AG04449 (cell line): ENCODE measurements at regions not wholly inside any gene's neighbourhood (a gene's known extent, or its start where the extent isn't known, plus 50 kb on each side); places are given as distances from the start of the nearest gene placed in this dataset.

Source experiments
- CTCF ChIA-PET: fragments of 350-600 bp; formaldehyde crosslinking; extraction: SDS; loops from one replicate; lab custom pipeline; 2021; ENCODE audit warnings: antibody characterized with exemption; lab: Yijun Ruan, JAX
- POLR2A ChIA-PET: fragments of 400-600, 350-600 bp; formaldehyde crosslinking; extraction: SDS; loops from one replicate; lab custom pipeline; 2020; ENCODE audit warnings: antibody characterized with exemption, inconsistent platforms; lab: Yijun Ruan, JAX
- DNase-seq: peaks from one replicate; pipeline ENCODE4 v3.0.0-alpha.2; 2010; ENCODE audit warnings: low read depth, low spot score
- H3K4me3 ChIP-seq: 2 replicates; pipeline ENCODE4 v1.5.1; 2011; ENCODE audit warnings: low read depth, mild to moderate bottlenecking, control low read depth, low read length
- CTCF ChIP-seq: IDR thresholded peaks from one replicate; pipeline ENCODE4 v1.5.1; 2011; ENCODE audit warnings: mild to moderate bottlenecking, moderate library complexity, low read length, control low read depth, inconsistent platforms; ENCODE audit not compliant: insufficient read depth; ENCODE audit errors: missing control alignments

DNA sequence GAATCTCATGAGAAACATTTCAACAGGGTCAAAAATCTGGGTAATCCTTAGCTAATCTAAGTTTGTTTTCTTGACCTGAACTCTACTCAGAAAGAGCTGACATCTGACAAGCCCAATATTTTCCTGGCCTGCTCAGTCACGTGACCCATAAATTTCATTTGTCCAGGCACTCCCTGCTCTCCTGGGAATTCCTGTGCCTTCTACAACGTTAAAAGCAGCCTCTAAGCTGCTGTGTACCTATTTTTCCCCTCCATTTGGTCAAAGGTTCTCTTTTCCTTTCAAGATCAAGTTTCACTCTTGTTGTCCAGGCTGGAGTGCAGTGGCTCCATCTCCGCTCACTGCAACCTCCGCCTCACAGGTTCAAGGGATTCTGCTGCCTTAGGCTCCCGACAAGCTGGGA is 148.8 kb upstream of the ABCA1 start:
- TF ChIP-seq CTCF: no peak
- no peak overlapping the region for H3K4me3 ChIP-seq
- POLR2A ChIA-PET: no interaction called here
- CTCF ChIA-PET: interaction anchor here (1.1 kb wide), 1 partner anchor 214 kb away, joined by 3 read pairs; no protein-coding TSS in a partner anchor
- DNase-seq: no peak

DNA sequence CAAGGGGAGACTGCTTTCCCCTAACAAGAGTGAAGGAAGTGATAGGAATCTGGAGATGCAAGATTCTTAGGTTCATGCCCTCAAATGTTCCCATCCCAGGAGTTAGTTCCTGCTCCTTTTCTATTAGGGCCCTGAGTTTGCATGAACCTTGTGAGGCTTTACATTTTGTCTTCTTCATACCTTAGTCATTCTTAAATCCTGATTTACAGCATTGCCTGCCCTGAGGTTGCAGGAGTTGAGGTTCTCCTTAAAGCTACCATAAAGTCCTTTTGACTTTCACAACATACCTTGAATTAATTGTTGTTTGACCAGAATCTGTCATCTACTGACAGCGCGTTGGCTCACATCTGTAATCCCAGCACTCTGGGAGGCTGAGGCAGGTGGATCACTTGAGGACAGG is 151.5 kb upstream of the ABCA1 start:
- no peak overlapping the region for H3K4me3 ChIP-seq
- POLR2A ChIA-PET: interaction anchor here (0.6 kb wide), 1 partner anchor 69 kb away, joined by 6 read pairs; no protein-coding TSS in a partner anchor
- DNase-seq: no peak
- CTCF ChIA-PET: interaction anchor here (1.0 kb wide), 1 partner anchor 14 kb away, joined by 3 read pairs; no protein-coding TSS in a partner anchor
- no peak for TF ChIP-seq CTCF

DNA sequence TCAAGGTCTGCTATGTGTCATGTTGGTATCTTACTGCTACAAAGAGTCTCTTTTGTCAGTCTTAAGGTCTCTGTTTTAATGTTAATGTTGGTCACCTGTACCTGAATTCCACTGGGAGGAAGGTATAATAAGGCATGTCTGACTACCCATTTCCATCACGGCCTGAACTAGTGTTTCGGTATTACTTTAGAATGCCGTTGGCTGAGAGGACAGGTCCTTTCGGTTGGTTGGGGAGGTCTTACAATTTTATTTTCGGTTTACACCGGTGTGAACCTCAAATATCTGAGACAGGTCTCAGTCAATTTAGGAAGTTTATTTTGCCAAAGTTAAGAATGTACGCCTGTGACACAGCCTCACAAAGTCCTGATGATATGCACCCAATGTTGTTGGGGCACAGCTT is 154.9 kb upstream of the ABCA1 start:
- TF ChIP-seq CTCF: no peak
- ChIA-PET POLR2A (no interaction called here), CTCF (no interaction called here)
- no peak overlapping the region for H3K4me3 ChIP-seq
- no peak for DNase-seq

- no peak overlapping the region for H3K4me3 ChIP-seq
- CTCF ChIA-PET: no interaction called here
- no peak for TF ChIP-seq CTCF
- POLR2A ChIA-PET: no interaction called here
- DNase-seq: no peak
Measured at GRCh38 chr9:105083256-105083655, 155.3 kb upstream of the ABCA1 start.

- DNase-seq: no peak
- no peak overlapping the region for H3K4me3 ChIP-seq
- ChIA-PET POLR2A (no interaction called here), CTCF (no interaction called here)
- TF ChIP-seq CTCF: no peak
Measured at GRCh38 chr9:105087910-105088898, 156.2 kb upstream of the SLC44A1 start.

DNA sequence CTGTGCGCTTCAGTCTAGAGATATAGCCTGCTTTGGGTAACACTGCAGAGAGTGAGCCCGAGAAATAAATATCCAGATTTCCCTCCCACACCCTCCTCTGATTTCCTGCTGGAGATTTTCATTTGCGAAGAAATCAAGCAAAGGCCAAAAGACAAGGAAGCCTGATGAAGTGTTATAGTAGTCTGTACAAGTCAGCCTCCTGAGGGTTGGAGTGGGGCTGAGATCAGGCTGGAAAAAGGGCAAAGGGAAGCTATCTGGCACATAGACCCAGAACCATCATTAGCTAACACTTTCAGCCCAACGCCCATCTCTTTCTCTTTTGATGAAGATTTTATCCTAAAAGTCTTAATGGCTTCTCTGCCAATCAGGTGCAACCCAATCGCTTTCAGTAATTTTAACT is 154.6 kb upstream of the SLC44A1 start:
- no peak overlapping the region for H3K4me3 ChIP-seq
- no peak for TF ChIP-seq CTCF
- no peak for DNase-seq
- CTCF ChIA-PET: no interaction called here
- POLR2A ChIA-PET: no interaction called here
